Cardiac fibroblast (primary cell): ENCODE measurements at regions not wholly inside any gene's neighbourhood (a gene's known extent, or its start where the extent isn't known, plus 50 kb on each side); places are given as distances from the start of the nearest gene placed in this dataset.

Experiments used
- DNase-seq, 2 donors: peaks; one replicate each; pipeline versions ENCODE4 v3.0.0 to v3.0.0-alpha.2; 2010; ENCODE audit warnings: low read depth in 2 of 2
- H3K4me3 ChIP-seq, 2 donors: replicated peaks in 1 of 2; 1 replicate in 1 of 2; 2 replicates in 1 of 2; pipeline ENCODE4 v1.5.1; 2011; ENCODE audit warnings: low read depth in 2 of 2, low read length in 2 of 2, mild to moderate bottlenecking in 2 of 2, moderate library complexity in 1 of 2
- CTCF ChIP-seq: IDR thresholded peaks from one replicate; pipeline ENCODE4 v1.5.1; 2011; ENCODE audit warnings: low read depth, mild to moderate bottlenecking, low read length, inconsistent platforms

GRCh38 chr13:74868049-74868448 lies 613.9 kb downstream of the TBC1D4 start:
- DNase-seq: peak in 1 of 2 donors; percentile 56
- TF ChIP-seq CTCF: no peak
- no peak overlapping the region for H3K4me3 ChIP-seq

DNA sequence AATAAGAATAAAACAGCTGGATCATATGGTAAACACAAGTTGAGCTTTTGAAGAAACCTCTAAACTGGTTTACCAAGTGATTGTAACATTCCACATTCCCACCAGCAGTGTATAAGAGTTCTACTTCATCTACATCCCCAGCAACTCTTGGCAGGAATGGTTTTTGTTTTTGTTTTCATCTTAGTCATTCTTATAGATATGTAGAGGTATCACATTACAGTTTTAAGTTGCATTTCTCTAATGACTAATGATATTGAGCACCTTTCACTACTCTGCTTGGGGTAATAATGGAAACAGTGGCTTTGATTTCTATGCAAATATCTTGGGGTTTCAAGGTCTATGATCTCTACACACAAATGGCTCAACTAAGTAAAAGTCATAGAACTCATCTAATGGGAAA lies 614.5 kb downstream of the TBC1D4 start:
- no peak overlapping the region for H3K4me3 ChIP-seq
- no peak for TF ChIP-seq CTCF
- DNase-seq: peak; percentile 44 to 79

GRCh38 chr13:74866101-74866500 lies 615.9 kb downstream of the TBC1D4 start:
- peak in 1 of 2 donors; percentile 20 for DNase-seq
- TF ChIP-seq CTCF: no peak
- H3K4me3 ChIP-seq: no peak overlapping the region

DNA sequence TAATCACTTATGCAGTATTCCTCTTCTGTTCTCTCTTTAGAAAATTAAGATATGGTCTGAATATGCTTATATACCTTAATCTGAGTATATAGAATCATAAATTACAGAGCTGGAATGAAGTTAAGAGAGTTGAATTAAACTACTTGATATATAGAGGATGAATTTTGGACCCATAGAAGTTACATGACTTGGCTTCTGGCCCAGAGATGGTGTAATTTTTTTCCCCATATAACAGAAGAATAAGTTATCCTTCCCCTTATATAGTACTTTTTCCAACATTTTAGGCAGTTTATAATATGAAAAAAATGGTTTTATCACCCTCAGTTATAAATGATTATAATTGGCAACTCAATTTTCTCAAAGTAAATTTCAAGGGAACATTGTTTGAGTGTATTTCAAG lies 616.3 kb downstream of the TBC1D4 start:
- no peak overlapping the region for H3K4me3 ChIP-seq
- TF ChIP-seq CTCF: no peak
- no peak for DNase-seq

DNA sequence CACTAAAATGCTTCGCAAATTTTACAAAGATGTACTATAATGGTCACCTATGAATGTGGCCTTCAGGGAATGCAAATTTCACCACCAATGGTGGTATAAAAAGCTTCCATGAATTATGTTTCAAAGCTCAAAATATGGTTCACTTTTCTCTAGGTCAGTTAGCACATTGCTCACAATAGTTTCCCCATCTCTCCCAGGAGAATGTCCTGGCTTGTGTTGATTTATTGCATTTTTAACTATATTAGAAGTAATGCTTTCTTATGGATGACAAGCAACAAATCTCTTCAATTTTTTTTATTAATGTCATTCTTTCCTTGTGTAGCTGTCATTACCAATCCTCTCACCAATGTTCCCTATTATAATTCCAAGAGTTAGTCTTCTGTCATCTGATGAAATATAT lies 621.2 kb downstream of the TBC1D4 start:
- H3K4me3 ChIP-seq: no peak overlapping the region
- DNase-seq: no peak
- TF ChIP-seq CTCF: no peak

DNA sequence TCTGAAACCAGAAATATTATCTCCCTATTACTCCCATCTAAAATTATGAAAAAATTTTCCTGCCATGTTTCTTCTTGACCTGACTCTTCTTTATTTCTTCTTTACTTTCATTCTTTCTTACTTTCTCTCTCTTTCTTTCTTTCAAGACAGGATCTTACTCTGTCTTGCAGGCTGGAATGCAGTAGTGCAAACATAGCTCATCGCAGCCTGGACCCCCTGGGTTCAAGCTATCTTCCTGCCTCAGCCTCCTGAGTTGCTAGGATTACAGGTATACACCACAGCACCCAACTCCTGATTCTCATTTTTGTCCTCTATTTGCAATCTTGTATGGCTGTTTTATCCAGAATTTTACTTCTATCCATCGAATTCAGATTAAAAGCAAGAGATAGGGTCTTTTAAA lies 631.1 kb downstream of the TBC1D4 start:
- H3K4me3 ChIP-seq: no peak overlapping the region
- TF ChIP-seq CTCF: no peak
- no peak for DNase-seq

DNA sequence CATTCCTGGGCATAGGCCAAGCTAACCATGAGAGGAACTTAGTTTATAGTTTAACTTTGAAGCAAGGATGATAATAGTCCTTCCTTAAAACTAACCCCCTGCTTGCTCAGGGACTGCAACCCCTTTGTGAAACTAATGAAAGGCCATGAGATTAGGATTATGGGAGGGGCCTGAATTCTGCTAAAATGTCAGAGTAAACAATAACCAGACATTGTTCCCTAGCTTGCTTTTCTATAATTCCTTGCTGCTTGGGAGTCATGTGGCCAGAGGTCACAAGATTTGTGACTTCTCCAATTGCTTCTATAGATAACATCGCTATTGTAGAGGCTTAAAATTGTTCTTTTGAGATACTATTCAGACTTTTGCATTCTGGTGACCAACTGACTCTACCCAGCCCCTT lies 634.0 kb downstream of the TBC1D4 start:
- no peak for DNase-seq
- H3K4me3 ChIP-seq: no peak overlapping the region
- no peak for TF ChIP-seq CTCF
